Natural killer cell (primary cell): ENCODE measurements at regions not wholly inside any gene's neighbourhood (a gene's known extent, or its start where the extent isn't known, plus 50 kb on each side); places are given as distances from the start of the nearest gene placed in this dataset.

Source experiments
- ATAC-seq, 3 donors: fragments of 150-1000 bp in 2 of 3; fragments of 200-7000 bp in 1 of 3; cut with Tn5 transposase; 1 replicate in 1 of 3; 2 replicates in 2 of 3; pipeline ENCODE4 v1.10.0; 2021; ENCODE audit warnings: mild to moderate bottlenecking in 2 of 3, moderate library complexity in 2 of 3
- DNase-seq, 2 donors: peaks; one replicate each; pipeline versions ENCODE4 v3.0.0 to v3.0.0-alpha.2; 2013 to 2021; ENCODE audit warnings: mixed read lengths in 1 of 2
- H3K27ac ChIP-seq: one replicate; pipeline ENCODE4 v1.5.1; 2013; ENCODE audit warnings: mild to moderate bottlenecking, low read length
- H3K27me3 ChIP-seq: one replicate; pipeline ENCODE4 v1.6.1; 2013; ENCODE audit warnings: low read length; ENCODE audit not compliant: control insufficient read depth, insufficient read depth
- H3K36me3 ChIP-seq: one replicate; pipeline ENCODE4 v1.6.1; 2013; ENCODE audit warnings: low read length; ENCODE audit not compliant: control insufficient read depth, insufficient read depth
- H3K4me1 ChIP-seq: one replicate; pipeline ENCODE4 v1.6.1; 2013; ENCODE audit warnings: low read length; ENCODE audit not compliant: control insufficient read depth, insufficient read depth
- H3K4me3 ChIP-seq: one replicate; pipeline ENCODE4 v1.5.1; 2013; ENCODE audit warnings: low read length
- H3K9me3 ChIP-seq: one replicate; pipeline ENCODE4 v1.6.1; 2013; ENCODE audit warnings: low read length; ENCODE audit not compliant: control insufficient read depth, insufficient read depth
- H3K27ac Mint-ChIP-seq, 2 donors: one replicate each; pipeline ENCODE4 v1.8.0; 2022; ENCODE audit warnings: mild to moderate bottlenecking in 2 of 2, mixed read lengths in 2 of 2, moderate library complexity in 1 of 2
- H3K27me3 Mint-ChIP-seq, 2 donors: one replicate each; pipeline ENCODE4 v1.8.0; 2022; ENCODE audit warnings: low read depth in 2 of 2, mixed read lengths in 2 of 2
- H3K36me3 Mint-ChIP-seq: one replicate; pipeline ENCODE4 v1.8.0; 2022; ENCODE audit warnings: mixed read lengths
- H3K4me1 Mint-ChIP-seq, 2 donors: one replicate each; pipeline ENCODE4 v1.8.0; 2022; ENCODE audit warnings: mixed read lengths in 2 of 2
- H3K4me3 Mint-ChIP-seq: one replicate; pipeline ENCODE4 v1.8.0; 2022; ENCODE audit warnings: mild to moderate bottlenecking, moderate library complexity, mixed read lengths
- H3K9me3 Mint-ChIP-seq, 2 donors: one replicate each; pipeline ENCODE4 v1.8.0; 2022; ENCODE audit warnings: mixed read lengths in 2 of 2
- WGBS: methylation state at CpG from one replicate; pipeline ENCODE4 v1.1.7; 2013; ENCODE audit warnings: missing lambda C conversion rate; ENCODE audit not compliant: insufficient coverage; 5-methylcytosine and 5-hydroxymethylcytosine counted together
- intact Hi-C: fragments of 100-400 bp; cut with micrococcal nuclease; formaldehyde crosslinking; loops from one replicate; pipeline ENCODE4 v1.14.2; 2022
- TF ChIP-seq, protein P1 (sequence below): fragments of 200-600 bp; IDR thresholded peaks from one replicate; pipeline ENCODE4 v1.8.0; 2022; ENCODE audit warnings: antibody characterized with exemption

DNA sequence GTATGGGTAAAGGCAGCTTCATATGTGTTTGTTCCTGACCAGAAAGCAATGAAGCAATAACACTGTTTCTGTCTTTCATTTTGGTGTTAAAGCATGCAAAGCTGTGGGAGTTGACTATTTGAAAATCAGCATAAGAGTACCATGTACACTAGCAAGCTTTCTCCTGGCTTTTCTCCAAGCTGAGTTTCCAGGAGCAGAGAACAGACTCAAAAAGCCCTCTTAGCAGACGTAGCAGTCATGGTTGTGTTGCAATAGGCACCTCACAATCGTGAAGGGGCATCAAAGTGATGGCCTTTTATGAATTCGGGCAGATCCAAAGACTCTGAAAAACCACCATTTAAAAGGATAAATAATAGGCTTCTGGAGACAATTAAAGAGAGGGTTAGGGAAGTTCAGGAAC is 159.7 kb downstream of the PTGER3 start:
- H3K27ac ChIP-seq, result no peak overlapping the region
- TF ChIP-seq, protein P1, sequence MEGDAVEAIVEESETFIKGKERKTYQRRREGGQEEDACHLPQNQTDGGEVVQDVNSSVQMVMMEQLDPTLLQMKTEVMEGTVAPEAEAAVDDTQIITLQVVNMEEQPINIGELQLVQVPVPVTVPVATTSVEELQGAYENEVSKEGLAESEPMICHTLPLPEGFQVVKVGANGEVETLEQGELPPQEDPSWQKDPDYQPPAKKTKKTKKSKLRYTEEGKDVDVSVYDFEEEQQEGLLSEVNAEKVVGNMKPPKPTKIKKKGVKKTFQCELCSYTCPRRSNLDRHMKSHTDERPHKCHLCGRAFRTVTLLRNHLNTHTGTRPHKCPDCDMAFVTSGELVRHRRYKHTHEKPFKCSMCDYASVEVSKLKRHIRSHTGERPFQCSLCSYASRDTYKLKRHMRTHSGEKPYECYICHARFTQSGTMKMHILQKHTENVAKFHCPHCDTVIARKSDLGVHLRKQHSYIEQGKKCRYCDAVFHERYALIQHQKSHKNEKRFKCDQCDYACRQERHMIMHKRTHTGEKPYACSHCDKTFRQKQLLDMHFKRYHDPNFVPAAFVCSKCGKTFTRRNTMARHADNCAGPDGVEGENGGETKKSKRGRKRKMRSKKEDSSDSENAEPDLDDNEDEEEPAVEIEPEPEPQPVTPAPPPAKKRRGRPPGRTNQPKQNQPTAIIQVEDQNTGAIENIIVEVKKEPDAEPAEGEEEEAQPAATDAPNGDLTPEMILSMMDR, result no peak
- no peaks in the 10 kb centered on the region for H3K36me3 ChIP-seq
- H3K27ac Mint-ChIP-seq, result no peak overlapping the region
- no peak for ATAC-seq
- H3K36me3 Mint-ChIP-seq, result peaks cover 5% of the 10 kb centered on the region
- H3K4me3 ChIP-seq, result no peak overlapping the region
- DNase-seq, result no peak
- no peak overlapping the region for H3K4me3 Mint-ChIP-seq
- 65% methylated on average over 3 of the region's 3 CpGs for WGBS
- intact Hi-C loops, result no loop called here
- H3K27me3 ChIP-seq, result no peaks in the 10 kb centered on the region
- peaks cover 18 to 75% of the 10 kb centered on the region in 2 donors for H3K27me3 Mint-ChIP-seq
- H3K4me1 Mint-ChIP-seq, result no peaks in the 10 kb centered on the region
- no peaks in the 10 kb centered on the region for H3K4me1 ChIP-seq
- no peaks in the 10 kb centered on the region for H3K9me3 Mint-ChIP-seq
- no peaks in the 10 kb centered on the region for H3K9me3 ChIP-seq

DNA sequence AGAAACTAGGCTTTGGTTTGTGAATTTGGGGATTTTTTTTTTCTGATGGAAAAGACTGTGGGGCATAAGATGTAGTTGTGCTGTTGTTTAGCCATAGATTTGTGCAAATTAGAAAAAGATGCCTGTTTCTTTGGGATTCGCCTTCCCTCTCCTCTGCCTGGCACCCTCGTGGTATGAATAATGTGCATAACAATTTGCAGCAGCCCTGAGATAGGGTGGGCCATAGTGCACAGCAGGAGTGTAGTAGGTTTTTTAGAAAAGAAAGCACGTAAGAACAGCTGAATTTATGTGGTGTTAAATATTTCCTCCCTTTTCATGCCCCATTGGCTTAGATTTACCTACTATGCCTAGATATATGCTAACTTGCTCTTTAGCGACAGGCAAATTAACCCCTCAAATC is 158.9 kb downstream of the PTGER3 start:
- WGBS, result 98% methylated on average over 2 of the region's 4 CpGs
- Mint-ChIP-seq H3K9me3 (no peaks in the 10 kb centered on the region), H3K4me3 (no peak overlapping the region), H3K36me3 (peaks cover 5% of the 10 kb centered on the region), H3K4me1 (no peaks in the 10 kb centered on the region), H3K27ac (no peak overlapping the region), H3K27me3 (peaks cover 18 to 75% of the 10 kb centered on the region in 2 donors)
- DNase-seq (no peak), ATAC-seq (no peak)
- Histone ChIP-seq H3K27ac (no peak overlapping the region), H3K36me3 (no peaks in the 10 kb centered on the region), H3K4me3 (no peak overlapping the region), H3K4me1 (no peaks in the 10 kb centered on the region), H3K27me3 (no peaks in the 10 kb centered on the region), H3K9me3 (no peaks in the 10 kb centered on the region)
- intact Hi-C loops, result no loop called here
- TF ChIP-seq, protein P1, result no peak

DNA sequence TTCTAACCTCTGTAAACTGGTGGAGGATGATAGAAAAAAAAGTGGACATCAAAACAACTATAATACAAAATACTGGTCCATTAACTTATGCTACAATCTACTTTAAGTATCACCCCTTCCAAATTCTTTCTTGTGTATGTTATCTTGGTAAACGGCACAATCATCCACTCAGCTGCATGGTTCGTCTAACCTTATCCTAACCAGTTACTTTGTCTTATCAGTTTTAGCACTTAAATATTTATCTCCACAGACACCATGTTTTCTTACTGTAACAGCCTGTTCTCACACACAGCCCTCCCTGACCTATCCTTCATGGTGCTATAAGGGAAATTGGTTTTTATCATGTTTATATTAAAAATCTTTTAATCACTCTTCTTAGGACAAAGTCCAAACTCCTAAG is 157.2 kb downstream of the PTGER3 start:
- H3K27me3 Mint-ChIP-seq, result peaks cover 18 to 59% of the 10 kb centered on the region in 2 donors
- H3K9me3 Mint-ChIP-seq, result no peaks in the 10 kb centered on the region
- 96% methylated on average over 2 of the region's 2 CpGs for WGBS
- DNase-seq (no peak), ATAC-seq (no peak)
- H3K4me3 Mint-ChIP-seq, result no peak overlapping the region
- no peak overlapping the region for H3K27ac Mint-ChIP-seq
- H3K4me1 ChIP-seq, result no peaks in the 10 kb centered on the region
- no peak overlapping the region for H3K4me3 ChIP-seq
- H3K36me3 Mint-ChIP-seq, result peaks cover 5% of the 10 kb centered on the region
- TF ChIP-seq, protein P1, result no peak
- peaks cover 1 to 4% of the 10 kb centered on the region in 2 donors for H3K4me1 Mint-ChIP-seq
- H3K36me3 ChIP-seq, result no peaks in the 10 kb centered on the region
- intact Hi-C loops, result no loop called here
- no peak overlapping the region for H3K27ac ChIP-seq
- H3K27me3 ChIP-seq, result no peaks in the 10 kb centered on the region
- H3K9me3 ChIP-seq, result no peaks in the 10 kb centered on the region

DNA sequence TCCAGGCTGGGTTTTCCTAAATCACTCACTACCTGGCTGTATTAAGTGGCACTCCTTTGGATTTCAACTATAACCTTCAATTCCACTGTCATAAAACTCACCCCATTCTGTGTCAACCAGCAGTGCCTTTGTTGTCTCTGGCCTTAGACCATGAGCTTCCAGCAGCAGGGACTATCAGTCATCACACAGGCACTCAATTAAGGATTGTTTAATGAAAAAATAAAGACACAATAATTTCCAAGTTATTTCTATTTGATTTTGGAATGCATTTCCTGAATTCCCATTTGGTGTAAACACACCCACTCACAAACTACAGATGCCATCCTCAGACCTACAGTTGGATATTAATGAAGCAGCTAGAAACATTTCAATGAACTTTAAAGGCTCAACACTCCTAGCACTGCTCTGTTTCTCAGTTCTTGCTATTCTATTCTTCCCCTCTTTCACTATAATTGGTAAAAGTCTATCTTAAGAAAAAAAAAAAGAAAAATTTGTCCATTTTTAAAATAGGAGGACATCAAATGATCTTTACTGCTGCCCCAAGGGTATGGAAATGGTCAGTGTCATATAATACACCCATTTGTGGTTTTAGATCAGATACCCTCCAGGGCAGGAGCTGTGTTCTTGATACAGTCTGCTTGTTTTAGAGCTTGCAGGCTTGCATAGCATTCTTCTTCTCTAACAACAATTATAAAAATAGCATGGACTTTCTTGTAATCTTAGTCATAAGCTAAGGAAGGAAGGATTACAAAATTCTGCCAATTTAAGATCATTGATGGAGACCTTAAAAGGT is 156.4 kb downstream of the PTGER3 start:
- peaks cover 7 to 8% of the 10 kb centered on the region in 2 donors for H3K4me1 Mint-ChIP-seq
- H3K9me3 ChIP-seq, result no peaks in the 10 kb centered on the region
- no peak overlapping the region for H3K4me3 Mint-ChIP-seq

More for the DNA sequence above, 156.4 kb downstream of the PTGER3 start:
- Mint-ChIP-seq H3K27ac (no peak overlapping the region), H3K27me3 (peaks cover 14 to 51% of the 10 kb centered on the region in 2 donors), H3K9me3 (no peaks in the 10 kb centered on the region), H3K36me3 (peaks cover 5% of the 10 kb centered on the region)
- intact Hi-C loops, result no loop called here
- TF ChIP-seq, protein P1, result no peak
- ATAC-seq (no peak), DNase-seq (no peak)
- H3K4me1 ChIP-seq, result no peaks in the 10 kb centered on the region
- H3K27ac ChIP-seq, result no peak overlapping the region
- no peaks in the 10 kb centered on the region for H3K27me3 ChIP-seq
- no peak overlapping the region for H3K4me3 ChIP-seq
- H3K36me3 ChIP-seq, result no peaks in the 10 kb centered on the region
